K562 (cell line): ENCODE measurements at regions not wholly inside any gene's neighbourhood (a gene's known extent, or its start where the extent isn't known, plus 50 kb on each side); places are given as distances from the start of the nearest gene placed in this dataset.

Experiments used
- ATAC-seq: fragments of 200-7000 bp; cut with Tn5 transposase; 3 replicates; pipeline ENCODE4 v1.9.1; 2020; ENCODE audit warnings: moderate library complexity
- BruUV-seq: library from RNA; stranded (reverse); fragments of 400-500 nt; replicated peaks from 2 replicates; lab custom pipeline; 2021; lab: Mats Ljungman, UMichigan
- CTCF ChIA-PET: fragments of 300-600 bp; formaldehyde crosslinking; extraction: SDS; loops from one replicate; lab custom pipeline; 2021; ENCODE audit warnings: low intra/inter-chr PET ratio; lab: Yijun Ruan, JAX
- POLR2A ChIA-PET: fragments of 300-600, 350-650 bp; sonication (Branson Sonifier 250); formaldehyde crosslinking; extraction: SDS; loops from one replicate; lab custom pipeline; 2021; ENCODE audit warnings: antibody characterized with exemption, inconsistent platforms; lab: Yijun Ruan, JAX
- DNase-seq, 4 experiments: peaks; one replicate each; pipeline versions ENCODE4 v3.0.0 to v3.0.0-alpha.2; 2011 to 2018; ENCODE audit warnings: low spot score in 3 of 4, mixed read lengths in 3 of 4; ENCODE audit errors: extremely low read depth in 1 of 4
- FAIRE-seq: peaks from 2 replicates; lab custom pipeline; 2011; peaks lifted over from hg19 to GRCh38; lab: Jason Lieb, UNC
- H2AFZ ChIP-seq: 2 replicates; pipeline ENCODE4 v1.6.0; 2011; ENCODE audit warnings: low read depth, low read length, control low read depth, inconsistent platforms
- H3K27ac ChIP-seq: fragments of 200-600 bp; 3 replicates; pipeline ENCODE4 v1.8.0; 2011; ENCODE audit warnings: low read depth, mild to moderate bottlenecking, control low read depth, inconsistent platforms, low read length, moderate library complexity, mixed read lengths; ENCODE audit errors: extremely low read depth
- H3K27me3 ChIP-seq, 2 experiments: fragments of 300-600 bp in 1 of 2; 2 replicates in 1 of 2; 3 replicates in 1 of 2; pipeline versions ENCODE4 v1.6.0 to v1.8.0; 2011; ENCODE audit warnings: inconsistent platforms in 2 of 2, low read length in 2 of 2, mild to moderate bottlenecking in 1 of 2, mixed read lengths in 1 of 2, moderate library complexity in 1 of 2; ENCODE audit not compliant: control insufficient read depth in 2 of 2, insufficient read depth in 2 of 2
- H3K36me3 ChIP-seq: fragments of 300-600 bp; 3 replicates; pipeline ENCODE4 v1.8.0; 2011; ENCODE audit warnings: mild to moderate bottlenecking, low read length, inconsistent platforms; ENCODE audit not compliant: control insufficient read depth, insufficient read depth
- H3K4me1 ChIP-seq, 2 experiments: fragments of 200-600 bp in 1 of 2; replicated peaks in 1 of 2; 2 replicates in 1 of 2; 3 replicates in 1 of 2; pipeline versions ENCODE4 v1.5.1 to v1.8.0; 2011; ENCODE audit warnings: inconsistent platforms in 2 of 2, low read length in 2 of 2, mild to moderate bottlenecking in 1 of 2, mixed read lengths in 1 of 2, moderate library complexity in 1 of 2; ENCODE audit not compliant: control insufficient read depth in 2 of 2, insufficient read depth in 2 of 2
- H3K4me2 ChIP-seq: 2 replicates; pipeline ENCODE4 v1.6.1; 2011; ENCODE audit warnings: low read length, control low read depth, inconsistent platforms, mixed read lengths; ENCODE audit not compliant: insufficient read depth
- H3K4me3 ChIP-seq: fragments of 200-600 bp; sonication (generic), shearing (Covaris generic); 2 replicates; pipeline ENCODE4 v1.5.1; 2016; ENCODE audit warnings: control low read depth, inconsistent platforms
- H3K79me2 ChIP-seq: fragments of 200-600 bp; 3 replicates; pipeline ENCODE4 v1.8.0; 2011; ENCODE audit warnings: low read length, inconsistent platforms; ENCODE audit not compliant: control insufficient read depth, insufficient read depth
- H3K9ac ChIP-seq, 2 experiments: 2 replicates each; pipeline versions ENCODE4 v1.6.0 to v1.6.1; 2011; ENCODE audit warnings: low read depth in 2 of 2, low read length in 2 of 2, control low read depth in 1 of 2, inconsistent platforms in 1 of 2, mild to moderate bottlenecking in 1 of 2, mixed read lengths in 1 of 2; ENCODE audit not compliant: insufficient read depth in 1 of 2
- H3K9me1 ChIP-seq: one replicate; pipeline ENCODE4 v1.6.0; 2011; ENCODE audit warnings: inconsistent platforms, mild to moderate bottlenecking, low read length, moderate library complexity; ENCODE audit not compliant: control insufficient read depth, insufficient read depth
- H3K9me3 ChIP-seq: replicated peaks from 2 replicates; pipeline ENCODE4 v1.5.1; 2011; ENCODE audit warnings: low read depth, low read length, inconsistent platforms; ENCODE audit not compliant: control insufficient read depth, insufficient read depth
- H4K20me1 ChIP-seq: replicated peaks from 2 replicates; pipeline ENCODE4 v1.6.1; 2011; ENCODE audit warnings: low read length, inconsistent platforms, mixed read lengths; ENCODE audit not compliant: control insufficient read depth, insufficient read depth
- TGIF2 ChIP-seq: sonication (generic); formaldehyde crosslinking; IDR thresholded peaks from 2 replicates; pipeline ENCODE4 v1.8.1; 2022; ENCODE audit warnings: mild to moderate bottlenecking, missing genetic modification reagents, moderate library complexity
- ZBED1 ChIP-seq: IDR thresholded peaks from 2 replicates; pipeline ENCODE4 v1.6.1; 2014
- ZNF124 ChIP-seq: sonication (generic); formaldehyde crosslinking; IDR thresholded peaks from 2 replicates; pipeline ENCODE4 v1.8.1; 2022; ENCODE audit warnings: missing genetic modification reagents
- ZNF232 ChIP-seq: sonication (generic); formaldehyde crosslinking; IDR thresholded peaks from 2 replicates; pipeline ENCODE4 v1.8.0; 2022; ENCODE audit warnings: mild to moderate bottlenecking, missing genetic modification reagents
- ZNF24 ChIP-seq: fragments of 450-650 bp; IDR thresholded peaks from 2 replicates; pipeline ENCODE4 v1.6.1; 2016
- WGBS: fragments of 100-300 bp; shearing (Covaris generic); methylation state at CpG from one replicate; pipeline ENCODE4 v1.1.6; 2016; ENCODE audit warnings: low coverage, mixed read lengths; ENCODE audit not compliant: insufficient coverage; ENCODE audit errors: missing lambda C conversion rate; 5-methylcytosine and 5-hydroxymethylcytosine counted together
- in situ Hi-C: fragments of 300-500 bp; cut with MboI; formaldehyde crosslinking; loops from 4 replicates; pipeline ENCODE4 v1.15.0; 2018; ENCODE audit warnings: inconsistent platforms, mixed read lengths
- intact Hi-C: fragments of 100-400 bp; cut with micrococcal nuclease; formaldehyde crosslinking; loops from 2 replicates; pipeline ENCODE4 v1.14.2; 2022
- TF ChIP-seq, protein P1 (sequence below): sonication (generic); formaldehyde crosslinking; IDR thresholded peaks from 2 replicates; pipeline ENCODE4 v1.8.0; 2022; ENCODE audit warnings: mild to moderate bottlenecking, missing genetic modification reagents
- TF ChIP-seq, protein P2 (sequence below): fragments of 200-600 bp; sonication (generic); IDR thresholded peaks from one replicate; pipeline ENCODE4 v1.6.1; 2012; ENCODE audit warnings: mild to moderate bottlenecking, low read depth, low read length, inconsistent platforms

DNA sequence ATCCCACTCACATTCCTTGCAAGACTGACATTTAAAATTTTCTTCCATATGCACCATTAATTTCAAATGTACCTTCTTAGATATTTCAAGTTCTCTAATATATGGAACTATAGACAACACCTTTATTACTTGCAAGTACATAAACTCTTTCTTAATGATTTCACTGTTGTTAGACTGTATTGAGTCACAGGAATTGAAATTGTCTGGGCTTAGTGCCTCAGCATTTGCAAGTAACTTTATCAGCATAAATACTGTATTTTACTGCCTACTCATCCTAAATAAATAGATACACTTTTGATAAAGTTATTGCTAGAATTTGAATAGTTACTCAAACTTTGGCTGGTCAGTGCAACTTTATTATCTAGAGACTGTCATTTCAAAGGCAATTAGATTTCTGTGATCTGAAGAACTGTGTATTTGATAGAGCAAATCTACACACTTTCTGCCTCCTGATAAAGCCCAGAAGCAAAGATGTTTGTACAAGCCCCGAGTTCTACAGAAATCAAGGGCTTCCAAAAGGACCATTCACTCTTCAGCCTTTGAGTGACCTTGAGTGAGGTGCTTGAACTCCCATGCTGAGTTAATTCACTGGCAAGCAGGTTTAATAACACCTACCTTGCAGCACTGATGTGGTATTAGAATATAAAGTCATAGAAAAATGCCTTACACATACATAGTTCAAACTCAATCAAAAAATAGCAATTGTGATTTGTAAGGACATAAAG lies 91.6 kb downstream of the COX7C start:
- FAIRE-seq (no peak), DNase-seq (no peak), ATAC-seq (no peak)
- Histone ChIP-seq H3K4me2 (no peak overlapping the region), H3K9ac (no peak overlapping the region), H3K9me3 (no peaks in the 10 kb centered on the region), H3K36me3 (no peaks in the 10 kb centered on the region), H3K4me1 (no peaks in the 10 kb centered on the region), H3K27me3 (no peaks in the 10 kb centered on the region), H2AFZ (no peak overlapping the region), H3K4me3 (no peak overlapping the region), H3K9me1 (no peaks in the 10 kb centered on the region), H3K79me2 (no peaks in the 10 kb centered on the region), H3K27ac (no peak overlapping the region), H4K20me1 (no peaks in the 10 kb centered on the region)
- BruUV-seq, result no TSS peak
- ChIA-PET POLR2A (no interaction called here), CTCF (no interaction called here)
- in situ Hi-C loops, result no loop called here
- intact Hi-C loops, result no loop called here
- WGBS, result 0% methylated on average over 1 of the region's 1 CpG
- TF ChIP-seq, protein P1, sequence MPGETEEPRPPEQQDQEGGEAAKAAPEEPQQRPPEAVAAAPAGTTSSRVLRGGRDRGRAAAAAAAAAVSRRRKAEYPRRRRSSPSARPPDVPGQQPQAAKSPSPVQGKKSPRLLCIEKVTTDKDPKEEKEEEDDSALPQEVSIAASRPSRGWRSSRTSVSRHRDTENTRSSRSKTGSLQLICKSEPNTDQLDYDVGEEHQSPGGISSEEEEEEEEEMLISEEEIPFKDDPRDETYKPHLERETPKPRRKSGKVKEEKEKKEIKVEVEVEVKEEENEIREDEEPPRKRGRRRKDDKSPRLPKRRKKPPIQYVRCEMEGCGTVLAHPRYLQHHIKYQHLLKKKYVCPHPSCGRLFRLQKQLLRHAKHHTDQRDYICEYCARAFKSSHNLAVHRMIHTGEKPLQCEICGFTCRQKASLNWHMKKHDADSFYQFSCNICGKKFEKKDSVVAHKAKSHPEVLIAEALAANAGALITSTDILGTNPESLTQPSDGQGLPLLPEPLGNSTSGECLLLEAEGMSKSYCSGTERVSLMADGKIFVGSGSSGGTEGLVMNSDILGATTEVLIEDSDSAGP (CRISPR knock-in tag), result no peak
- no peak for TF ChIP-seq TGIF2 (CRISPR knock-in tag)
- no peak for TF ChIP-seq ZNF24
- no peak for TF ChIP-seq ZNF124 (CRISPR knock-in tag)
- TF ChIP-seq, protein P2, sequence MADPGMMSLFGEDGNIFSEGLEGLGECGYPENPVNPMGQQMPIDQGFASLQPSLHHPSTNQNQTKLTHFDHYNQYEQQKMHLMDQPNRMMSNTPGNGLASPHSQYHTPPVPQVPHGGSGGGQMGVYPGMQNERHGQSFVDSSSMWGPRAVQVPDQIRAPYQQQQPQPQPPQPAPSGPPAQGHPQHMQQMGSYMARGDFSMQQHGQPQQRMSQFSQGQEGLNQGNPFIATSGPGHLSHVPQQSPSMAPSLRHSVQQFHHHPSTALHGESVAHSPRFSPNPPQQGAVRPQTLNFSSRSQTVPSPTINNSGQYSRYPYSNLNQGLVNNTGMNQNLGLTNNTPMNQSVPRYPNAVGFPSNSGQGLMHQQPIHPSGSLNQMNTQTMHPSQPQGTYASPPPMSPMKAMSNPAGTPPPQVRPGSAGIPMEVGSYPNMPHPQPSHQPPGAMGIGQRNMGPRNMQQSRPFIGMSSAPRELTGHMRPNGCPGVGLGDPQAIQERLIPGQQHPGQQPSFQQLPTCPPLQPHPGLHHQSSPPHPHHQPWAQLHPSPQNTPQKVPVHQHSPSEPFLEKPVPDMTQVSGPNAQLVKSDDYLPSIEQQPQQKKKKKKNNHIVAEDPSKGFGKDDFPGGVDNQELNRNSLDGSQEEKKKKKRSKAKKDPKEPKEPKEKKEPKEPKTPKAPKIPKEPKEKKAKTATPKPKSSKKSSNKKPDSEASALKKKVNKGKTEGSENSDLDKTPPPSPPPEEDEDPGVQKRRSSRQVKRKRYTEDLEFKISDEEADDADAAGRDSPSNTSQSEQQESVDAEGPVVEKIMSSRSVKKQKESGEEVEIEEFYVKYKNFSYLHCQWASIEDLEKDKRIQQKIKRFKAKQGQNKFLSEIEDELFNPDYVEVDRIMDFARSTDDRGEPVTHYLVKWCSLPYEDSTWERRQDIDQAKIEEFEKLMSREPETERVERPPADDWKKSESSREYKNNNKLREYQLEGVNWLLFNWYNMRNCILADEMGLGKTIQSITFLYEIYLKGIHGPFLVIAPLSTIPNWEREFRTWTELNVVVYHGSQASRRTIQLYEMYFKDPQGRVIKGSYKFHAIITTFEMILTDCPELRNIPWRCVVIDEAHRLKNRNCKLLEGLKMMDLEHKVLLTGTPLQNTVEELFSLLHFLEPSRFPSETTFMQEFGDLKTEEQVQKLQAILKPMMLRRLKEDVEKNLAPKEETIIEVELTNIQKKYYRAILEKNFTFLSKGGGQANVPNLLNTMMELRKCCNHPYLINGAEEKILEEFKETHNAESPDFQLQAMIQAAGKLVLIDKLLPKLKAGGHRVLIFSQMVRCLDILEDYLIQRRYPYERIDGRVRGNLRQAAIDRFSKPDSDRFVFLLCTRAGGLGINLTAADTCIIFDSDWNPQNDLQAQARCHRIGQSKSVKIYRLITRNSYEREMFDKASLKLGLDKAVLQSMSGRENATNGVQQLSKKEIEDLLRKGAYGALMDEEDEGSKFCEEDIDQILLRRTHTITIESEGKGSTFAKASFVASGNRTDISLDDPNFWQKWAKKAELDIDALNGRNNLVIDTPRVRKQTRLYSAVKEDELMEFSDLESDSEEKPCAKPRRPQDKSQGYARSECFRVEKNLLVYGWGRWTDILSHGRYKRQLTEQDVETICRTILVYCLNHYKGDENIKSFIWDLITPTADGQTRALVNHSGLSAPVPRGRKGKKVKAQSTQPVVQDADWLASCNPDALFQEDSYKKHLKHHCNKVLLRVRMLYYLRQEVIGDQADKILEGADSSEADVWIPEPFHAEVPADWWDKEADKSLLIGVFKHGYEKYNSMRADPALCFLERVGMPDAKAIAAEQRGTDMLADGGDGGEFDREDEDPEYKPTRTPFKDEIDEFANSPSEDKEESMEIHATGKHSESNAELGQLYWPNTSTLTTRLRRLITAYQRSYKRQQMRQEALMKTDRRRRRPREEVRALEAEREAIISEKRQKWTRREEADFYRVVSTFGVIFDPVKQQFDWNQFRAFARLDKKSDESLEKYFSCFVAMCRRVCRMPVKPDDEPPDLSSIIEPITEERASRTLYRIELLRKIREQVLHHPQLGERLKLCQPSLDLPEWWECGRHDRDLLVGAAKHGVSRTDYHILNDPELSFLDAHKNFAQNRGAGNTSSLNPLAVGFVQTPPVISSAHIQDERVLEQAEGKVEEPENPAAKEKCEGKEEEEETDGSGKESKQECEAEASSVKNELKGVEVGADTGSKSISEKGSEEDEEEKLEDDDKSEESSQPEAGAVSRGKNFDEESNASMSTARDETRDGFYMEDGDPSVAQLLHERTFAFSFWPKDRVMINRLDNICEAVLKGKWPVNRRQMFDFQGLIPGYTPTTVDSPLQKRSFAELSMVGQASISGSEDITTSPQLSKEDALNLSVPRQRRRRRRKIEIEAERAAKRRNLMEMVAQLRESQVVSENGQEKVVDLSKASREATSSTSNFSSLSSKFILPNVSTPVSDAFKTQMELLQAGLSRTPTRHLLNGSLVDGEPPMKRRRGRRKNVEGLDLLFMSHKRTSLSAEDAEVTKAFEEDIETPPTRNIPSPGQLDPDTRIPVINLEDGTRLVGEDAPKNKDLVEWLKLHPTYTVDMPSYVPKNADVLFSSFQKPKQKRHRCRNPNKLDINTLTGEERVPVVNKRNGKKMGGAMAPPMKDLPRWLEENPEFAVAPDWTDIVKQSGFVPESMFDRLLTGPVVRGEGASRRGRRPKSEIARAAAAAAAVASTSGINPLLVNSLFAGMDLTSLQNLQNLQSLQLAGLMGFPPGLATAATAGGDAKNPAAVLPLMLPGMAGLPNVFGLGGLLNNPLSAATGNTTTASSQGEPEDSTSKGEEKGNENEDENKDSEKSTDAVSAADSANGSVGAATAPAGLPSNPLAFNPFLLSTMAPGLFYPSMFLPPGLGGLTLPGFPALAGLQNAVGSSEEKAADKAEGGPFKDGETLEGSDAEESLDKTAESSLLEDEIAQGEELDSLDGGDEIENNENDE, result no peak
- no peak for TF ChIP-seq ZBED1
- TF ChIP-seq ZNF232 (CRISPR knock-in tag), result no peak
